Stimulated activated CD4-positive, alpha-beta T cell treated with anti-CD3 and anti-CD28 coated beads, Interleukin-1b, Interleukin-23, amount 100 ng/mL, for 1 hour (primary cell): ENCODE measurements at regions not wholly inside any gene's neighbourhood (a gene's known extent, or its start where the extent isn't known, plus 50 kb on each side); places are given as distances from the start of the nearest gene placed in this dataset.
"Not testable (repeated sequence)": the region's sequence is repeated elsewhere in the genome, so short reads cannot be mapped to it uniquely, and the experiment has no call there.

Experiments used
- DNase-seq, 2 donors: peaks; one replicate each; pipeline ENCODE4 v3.0.0-alpha.2; 2020; ENCODE audit warnings: low read depth in 2 of 2

GRCh38 chr4:114442856-114443255 lies 155.8 kb upstream of the UGT8 start:
- no peak for DNase-seq

- DNase-seq, result no peak
Measured at GRCh38 chr4:114444211-114444610, 154.4 kb upstream of the UGT8 start.

- DNase-seq, result not testable (repeated sequence)
Measured at GRCh38 chr4:114447963-114448516, 150.6 kb upstream of the UGT8 start.

GRCh38 chr4:114458728-114459127 lies 139.9 kb upstream of the UGT8 start:
- no peak for DNase-seq

- no peak for DNase-seq
Measured at GRCh38 chr4:114464726-114465272, 133.8 kb upstream of the UGT8 start.

- DNase-seq, result no peak
Measured at GRCh38 chr4:114465766-114466165, 132.8 kb upstream of the UGT8 start.

GRCh38 chr4:114466299-114466698 lies 132.3 kb upstream of the UGT8 start:
- no peak for DNase-seq

GRCh38 chr4:114472269-114473032 lies 126.2 kb upstream of the UGT8 start:
- DNase-seq, result no peak

GRCh38 chr4:114474188-114474800 lies 124.3 kb upstream of the UGT8 start:
- DNase-seq, result no peak

GRCh38 chr4:114476310-114476709 lies 122.3 kb upstream of the UGT8 start:
- DNase-seq, result no peak

- DNase-seq, result no peak
Measured at GRCh38 chr4:114479595-114479994, 119.0 kb upstream of the UGT8 start.

- DNase-seq, result no peak
Measured at GRCh38 chr4:114481856-114482255, 116.8 kb upstream of the UGT8 start.

- DNase-seq, result no peak
Measured at GRCh38 chr4:114487101-114487500, 111.5 kb upstream of the UGT8 start.

GRCh38 chr4:114488301-114488982 lies 110.2 kb upstream of the UGT8 start:
- DNase-seq, result no peak

- DNase-seq, result no peak
Measured at GRCh38 chr4:114494246-114494803, 104.3 kb upstream of the UGT8 start.

- no peak for DNase-seq
Measured at GRCh38 chr4:114495471-114495928, 103.1 kb upstream of the UGT8 start.

- DNase-seq, result no peak
Measured at GRCh38 chr4:114497116-114497515, 101.5 kb upstream of the UGT8 start.

- DNase-seq, result no peak
Measured at GRCh38 chr4:114509340-114509739, 89.3 kb upstream of the UGT8 start.

- DNase-seq, result no peak
Measured at GRCh38 chr4:114512595-114513295, 85.9 kb upstream of the UGT8 start.

GRCh38 chr4:114519368-114519767 lies 79.2 kb upstream of the UGT8 start:
- no peak for DNase-seq

GRCh38 chr4:114527170-114527569 lies 71.4 kb upstream of the UGT8 start:
- no peak for DNase-seq
